HEK293 (cell line): ENCODE measurements at regions not wholly inside any gene's neighbourhood (a gene's known extent, or its start where the extent isn't known, plus 50 kb on each side); places are given as distances from the start of the nearest gene placed in this dataset.

Experiments
- CTCF ChIP-seq: fragments of 450-650 bp; formaldehyde crosslinking; IDR thresholded peaks from 2 replicates; pipeline ENCODE4 v1.5.1; 2016; ENCODE audit warnings: missing biosample characterization, missing genetic modification characterization
- HOXA7 ChIP-seq: sonication (generic); formaldehyde crosslinking; IDR thresholded peaks from 2 replicates; pipeline ENCODE4 v1.8.1; 2022; ENCODE audit warnings: missing genetic modification reagents, borderline replicate concordance
- YY1 ChIP-seq: fragments of 450-650 bp; formaldehyde crosslinking; IDR thresholded peaks from 2 replicates; pipeline ENCODE4 v1.5.1; 2018; ENCODE audit warnings: missing biosample characterization, missing genetic modification characterization
- ZNF274 ChIP-seq, 2 experiments: fragments of 200-500 bp in 1 of 2; fragments of 450-650 bp in 1 of 2; sonication (Bioruptor generic) in 1 of 2; formaldehyde crosslinking in 1 of 2; IDR thresholded peaks; 2 replicates each; pipeline versions ENCODE4 v1.5.1 to v1.6.1; 2014 to 2016; ENCODE audit warnings: borderline replicate concordance in 1 of 2, inconsistent platforms in 1 of 2, low read length in 1 of 2, missing biosample characterization in 1 of 2, missing genetic modification characterization in 1 of 2
- ZNF311 ChIP-seq: fragments of 450-650 bp; formaldehyde crosslinking; IDR thresholded peaks from 2 replicates; pipeline ENCODE4 v1.5.1; 2017; ENCODE audit warnings: missing biosample characterization, missing genetic modification characterization, borderline replicate concordance
- ZNF341 ChIP-seq: fragments of 450-650 bp; formaldehyde crosslinking; IDR thresholded peaks from 2 replicates; pipeline ENCODE4; 2016; ENCODE audit warnings: low read depth, missing biosample characterization, missing genetic modification characterization
- ZNF404 ChIP-seq: fragments of 450-650 bp; formaldehyde crosslinking; IDR thresholded peaks from 2 replicates; pipeline ENCODE4 v1.5.1; 2017; ENCODE audit warnings: missing biosample characterization, missing genetic modification characterization
- ZNF416 ChIP-seq: fragments of 450-650 bp; formaldehyde crosslinking; IDR thresholded peaks from 2 replicates; pipeline ENCODE4 v1.5.1; 2016; ENCODE audit warnings: missing biosample characterization, missing genetic modification characterization
- ZNF433 ChIP-seq: fragments of 450-650 bp; formaldehyde crosslinking; IDR thresholded peaks from 2 replicates; pipeline ENCODE4 v1.5.1; 2016; ENCODE audit warnings: missing biosample characterization, missing genetic modification characterization, low read depth
- ZNF768 ChIP-seq: fragments of 450-650 bp; formaldehyde crosslinking; IDR thresholded peaks from 2 replicates; pipeline ENCODE4 v1.5.1; 2018; ENCODE audit warnings: missing biosample characterization, mild to moderate bottlenecking, missing genetic modification characterization
- TF ChIP-seq, protein P1 (sequence below): fragments of 450-650 bp; formaldehyde crosslinking; conservative IDR thresholded peaks from 2 replicates; pipeline ENCODE4 v1.5.1; 2016; ENCODE audit warnings: low read depth, missing biosample characterization, missing genetic modification characterization

DNA sequence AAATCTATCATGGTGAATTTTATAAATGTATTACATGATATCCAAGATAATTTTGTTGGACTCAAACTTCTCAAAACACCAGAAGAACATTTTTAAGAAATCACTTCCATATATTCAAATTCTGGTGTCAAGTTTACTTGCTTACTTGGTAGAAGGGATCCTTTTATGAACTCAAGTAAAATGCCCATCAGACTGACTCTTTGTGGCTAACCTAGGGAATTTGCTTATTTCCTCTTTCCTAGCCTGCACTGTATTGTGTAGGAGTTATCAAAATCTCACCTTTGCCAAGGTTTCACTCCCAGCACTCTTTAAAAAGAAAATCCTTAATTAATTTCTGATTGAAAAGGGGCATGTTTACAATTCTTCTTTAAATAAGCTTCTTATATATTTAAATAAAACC, 196.5 kb downstream of the DUSP6 start:
- no peak for TF ChIP-seq ZNF416 (tag by site-specific recombination)
- TF ChIP-seq CTCF (tag by site-specific recombination), result no peak
- TF ChIP-seq ZNF768 (tag by site-specific recombination), result no peak
- no peak for TF ChIP-seq HOXA7
- TF ChIP-seq YY1, result no peak
- no peak for TF ChIP-seq ZNF433 (tag by site-specific recombination)
- TF ChIP-seq ZNF404, result no peak
- no peak for TF ChIP-seq ZNF274 (IDR thresholded peaks at IDR 0.05; ENCODE audit: low read length)
- no peak for TF ChIP-seq ZNF274 (tag by site-specific recombination; IDR thresholded peaks at IDR 0.05; ENCODE audit: borderline replicate concordance)
- TF ChIP-seq ZNF311 (tag by site-specific recombination), result no peak
- TF ChIP-seq, protein P1, sequence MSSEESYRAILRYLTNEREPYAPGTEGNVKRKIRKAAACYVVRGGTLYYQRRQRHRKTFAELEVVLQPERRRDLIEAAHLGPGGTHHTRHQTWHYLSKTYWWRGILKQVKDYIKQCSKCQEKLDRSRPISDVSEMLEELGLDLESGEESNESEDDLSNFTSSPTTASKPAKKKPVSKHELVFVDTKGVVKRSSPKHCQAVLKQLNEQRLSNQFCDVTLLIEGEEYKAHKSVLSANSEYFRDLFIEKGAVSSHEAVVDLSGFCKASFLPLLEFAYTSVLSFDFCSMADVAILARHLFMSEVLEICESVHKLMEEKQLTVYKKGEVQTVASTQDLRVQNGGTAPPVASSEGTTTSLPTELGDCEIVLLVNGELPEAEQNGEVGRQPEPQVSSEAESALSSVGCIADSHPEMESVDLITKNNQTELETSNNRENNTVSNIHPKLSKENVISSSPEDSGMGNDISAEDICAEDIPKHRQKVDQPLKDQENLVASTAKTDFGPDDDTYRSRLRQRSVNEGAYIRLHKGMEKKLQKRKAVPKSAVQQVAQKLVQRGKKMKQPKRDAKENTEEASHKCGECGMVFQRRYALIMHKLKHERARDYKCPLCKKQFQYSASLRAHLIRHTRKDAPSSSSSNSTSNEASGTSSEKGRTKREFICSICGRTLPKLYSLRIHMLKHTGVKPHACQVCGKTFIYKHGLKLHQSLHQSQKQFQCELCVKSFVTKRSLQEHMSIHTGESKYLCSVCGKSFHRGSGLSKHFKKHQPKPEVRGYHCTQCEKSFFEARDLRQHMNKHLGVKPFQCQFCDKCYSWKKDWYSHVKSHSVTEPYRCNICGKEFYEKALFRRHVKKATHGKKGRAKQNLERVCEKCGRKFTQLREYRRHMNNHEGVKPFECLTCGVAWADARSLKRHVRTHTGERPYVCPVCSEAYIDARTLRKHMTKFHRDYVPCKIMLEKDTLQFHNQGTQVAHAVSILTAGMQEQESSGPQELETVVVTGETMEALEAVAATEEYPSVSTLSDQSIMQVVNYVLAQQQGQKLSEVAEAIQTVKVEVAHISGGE (tag by site-specific recombination), result no peak
- no peak for TF ChIP-seq ZNF341 (tag by site-specific recombination)
